GM19239 (cell line): ENCODE measurements at regions not wholly inside any gene's neighbourhood (a gene's known extent, or its start where the extent isn't known, plus 50 kb on each side); places are given as distances from the start of the nearest gene placed in this dataset.

Experiments
- DNase-seq: peaks from one replicate; pipeline ENCODE4 v3.0.0; 2011; ENCODE audit warnings: low spot score; ENCODE audit not compliant: insufficient read length
- FAIRE-seq: peaks from 2 replicates; lab custom pipeline; 2011; peaks lifted over from hg19 to GRCh38; lab: Jason Lieb, UNC

DNA sequence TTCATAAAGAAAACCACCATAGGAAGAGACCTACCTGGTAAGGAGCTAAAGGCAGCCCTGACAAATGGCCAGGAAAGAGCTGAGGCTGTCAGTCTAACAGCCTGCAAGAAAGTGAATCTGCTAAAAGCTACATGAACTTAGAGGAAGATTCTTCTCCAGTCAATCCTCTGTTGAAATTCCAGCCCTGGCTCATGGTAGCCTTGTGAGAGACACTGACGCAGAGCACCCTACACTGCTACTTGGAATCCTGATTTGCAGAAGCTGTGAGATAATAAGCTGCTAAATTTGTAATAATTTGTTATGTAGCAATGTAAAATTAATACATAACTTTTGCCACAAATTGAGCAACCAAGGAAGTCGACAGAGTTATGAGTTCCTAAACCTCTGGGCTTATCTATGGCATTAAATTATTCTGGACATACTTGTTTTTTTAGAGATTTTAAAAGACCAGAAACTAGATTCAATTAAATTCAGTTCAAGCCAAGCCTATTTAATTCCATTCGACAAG, 257.0 kb downstream of the ETNK1 start:
- DNase-seq (no peak), FAIRE-seq (no peak)

DNA sequence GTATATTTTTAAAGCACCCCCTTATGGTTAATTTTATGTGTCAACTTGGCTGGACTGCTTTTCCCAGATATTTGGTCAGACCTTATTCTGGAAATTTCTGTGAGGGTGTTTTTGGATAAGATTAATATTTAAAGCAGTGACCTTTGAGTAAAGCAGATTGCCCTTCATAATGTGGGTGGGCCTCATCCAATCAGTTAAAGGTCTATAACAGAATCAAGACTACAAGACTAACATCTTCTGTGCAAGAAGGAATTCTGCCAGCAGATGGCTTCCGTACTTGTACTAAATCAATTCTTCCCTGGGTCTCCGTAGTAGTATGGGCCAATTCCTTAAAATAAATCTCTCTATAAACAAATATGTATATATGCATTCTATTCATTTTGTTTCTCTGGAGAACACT, 257.6 kb downstream of the ETNK1 start:
- DNase-seq (no peak), FAIRE-seq (no peak)

DNA sequence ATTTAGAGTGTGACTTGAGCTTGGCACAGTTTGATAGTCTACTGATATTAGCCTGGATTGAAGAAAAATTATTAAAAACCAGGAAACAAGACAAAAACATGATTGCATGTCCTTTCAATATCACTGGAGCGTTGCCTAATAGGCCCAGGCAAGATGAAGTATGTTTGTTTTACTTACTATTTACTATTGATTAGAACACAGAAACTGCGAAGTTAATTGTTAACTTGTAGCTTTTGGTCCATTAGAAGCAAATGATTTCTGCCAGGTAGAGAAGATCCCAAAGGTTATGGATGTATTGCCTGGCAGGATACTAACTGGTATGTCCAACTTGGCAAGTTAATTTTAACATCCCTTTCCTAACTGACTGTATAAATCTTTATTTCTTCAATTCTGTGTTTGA, 268.9 kb downstream of the ETNK1 start:
- FAIRE-seq: no peak
- DNase-seq: no peak

DNA sequence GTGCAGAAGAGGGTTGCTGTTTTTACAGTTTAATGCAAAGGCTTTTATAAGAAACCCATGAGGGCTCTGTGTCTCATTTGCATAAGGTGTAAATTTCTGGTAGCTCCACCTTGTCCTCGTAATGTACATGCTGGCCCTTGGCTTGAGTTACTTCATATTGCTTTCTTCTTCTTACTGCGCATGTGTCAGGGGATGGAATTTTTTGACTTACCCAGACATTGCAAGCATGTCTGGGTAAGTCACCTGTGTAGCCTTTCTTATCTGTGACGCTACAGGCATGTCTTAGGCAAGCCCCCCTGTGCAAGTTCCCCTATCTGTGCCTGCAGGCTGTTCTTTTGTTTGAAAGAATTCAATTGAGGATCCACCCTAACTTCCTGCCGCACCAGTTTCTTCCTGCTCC, 274.2 kb downstream of the ETNK1 start:
- DNase-seq (no peak), FAIRE-seq (no peak)

DNA sequence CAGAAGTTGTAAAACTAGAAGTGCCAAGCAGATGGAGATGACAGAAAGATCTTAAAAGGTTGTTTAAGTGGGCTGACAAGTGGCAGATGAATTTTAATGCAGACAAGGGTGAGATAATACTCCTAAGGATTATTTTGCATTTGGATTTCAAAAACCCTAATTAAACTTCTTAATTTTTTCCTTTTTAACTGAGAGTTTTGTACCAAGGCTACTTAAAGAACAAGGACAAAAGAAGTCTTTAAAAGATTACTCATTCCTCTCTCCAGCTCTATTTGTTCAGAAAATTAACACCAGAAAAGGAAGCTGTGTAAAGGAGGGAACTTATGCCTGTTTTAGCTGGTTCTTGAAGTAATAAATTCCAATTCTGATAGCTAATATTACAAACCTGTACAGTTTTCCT, 275.4 kb downstream of the ETNK1 start:
- FAIRE-seq (no peak), DNase-seq (no peak)

DNA sequence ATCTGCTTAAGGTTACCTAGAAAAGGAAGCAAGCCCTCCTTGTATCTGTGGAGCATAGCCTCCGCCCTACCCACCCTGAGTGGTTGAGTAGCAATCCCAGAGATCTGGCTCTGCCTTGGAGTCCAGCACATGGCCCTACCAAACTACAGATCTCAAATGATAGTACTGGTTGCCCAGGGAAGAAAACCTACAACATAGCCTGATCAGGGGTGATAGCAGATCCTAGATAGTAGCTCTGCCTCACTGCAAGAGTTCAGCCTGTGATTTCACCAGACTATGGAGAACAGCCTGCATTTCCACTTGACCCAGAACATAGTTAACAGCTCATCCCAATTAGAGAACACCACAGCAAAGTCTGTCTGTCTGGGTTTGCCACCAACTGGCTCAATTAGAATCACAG, 279.5 kb downstream of the ETNK1 start:
- no peak for FAIRE-seq
- DNase-seq: no peak

DNA sequence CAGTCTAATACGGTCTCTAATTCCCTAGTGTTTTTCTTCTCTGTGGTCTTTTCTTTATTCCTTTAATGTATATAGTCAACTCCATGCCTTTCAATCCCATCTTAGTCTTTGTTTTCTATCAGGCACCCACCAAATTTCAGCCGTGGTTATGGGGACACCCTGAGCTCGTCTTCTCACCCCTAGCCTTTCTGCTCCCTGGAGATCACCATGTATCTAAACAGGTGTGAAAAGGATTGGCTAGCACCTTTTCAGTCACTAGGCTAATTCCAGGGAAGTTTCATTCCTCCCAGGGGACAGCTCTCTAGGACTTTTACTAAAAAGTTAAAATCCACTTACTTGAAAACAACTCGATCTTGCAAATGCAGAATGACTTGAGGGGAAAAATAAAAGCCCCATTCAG, 291.3 kb downstream of the ETNK1 start:
- DNase-seq (no peak), FAIRE-seq (no peak)

DNA sequence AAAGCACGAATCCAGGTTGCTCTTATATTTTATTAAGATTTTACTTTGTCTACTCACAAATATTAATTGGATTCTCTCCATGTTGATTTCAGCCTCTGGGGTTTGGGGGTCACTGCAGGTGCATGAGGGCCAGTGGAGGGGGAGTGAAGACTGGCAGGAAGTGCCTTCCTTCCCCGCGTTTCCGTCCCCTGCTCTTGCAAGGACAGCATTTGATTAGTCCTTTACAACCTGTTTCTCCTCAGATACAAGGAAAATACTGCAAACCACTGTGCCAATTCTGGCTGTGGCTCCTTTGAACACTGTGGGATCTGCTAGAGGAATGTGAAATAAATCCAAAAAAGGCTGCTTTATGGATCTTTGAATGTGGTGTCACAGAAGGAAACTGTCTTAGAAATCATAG, 291.8 kb downstream of the ETNK1 start:
- no peak for DNase-seq
- FAIRE-seq: no peak

DNA sequence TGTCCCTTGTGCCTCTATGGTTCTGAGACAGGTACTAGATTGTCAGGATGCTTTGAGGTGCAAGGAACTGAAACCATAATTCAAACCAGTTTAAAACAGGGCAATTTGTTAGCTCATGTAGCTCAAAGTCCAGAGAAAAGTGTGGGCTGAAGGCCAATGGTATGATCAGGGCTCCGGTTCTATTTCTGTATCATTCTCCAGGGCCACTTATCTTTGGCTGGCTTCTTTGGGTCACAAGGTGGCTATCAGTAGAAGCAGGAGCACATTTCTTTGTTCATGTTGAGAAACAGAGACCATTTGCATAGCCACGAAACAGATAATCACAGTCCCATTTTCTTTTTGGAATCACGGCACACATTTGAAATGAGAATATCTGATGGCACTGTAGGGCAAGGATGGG, 294.9 kb downstream of the ETNK1 start:
- FAIRE-seq (no peak), DNase-seq (no peak)

DNA sequence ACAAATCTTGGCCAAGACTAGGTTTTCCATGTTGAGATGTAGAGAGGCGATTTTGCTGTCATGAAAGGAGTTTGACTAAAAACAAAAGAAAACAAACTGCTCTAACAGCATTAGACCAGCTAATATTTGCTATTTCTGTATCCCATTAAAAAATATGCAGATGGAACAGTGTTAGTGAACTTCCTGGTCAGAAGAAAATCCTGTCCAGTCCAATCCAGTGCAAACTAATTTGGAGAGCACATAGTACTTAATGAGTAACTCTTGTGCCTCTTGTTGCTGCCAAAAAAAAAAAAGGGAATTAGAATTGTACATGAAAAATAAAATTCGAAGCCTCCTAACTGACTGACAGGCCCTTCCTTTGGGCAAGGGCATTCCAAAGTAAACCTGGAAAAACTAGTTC, 298.8 kb downstream of the ETNK1 start:
- FAIRE-seq: no peak
- DNase-seq: no peak

DNA sequence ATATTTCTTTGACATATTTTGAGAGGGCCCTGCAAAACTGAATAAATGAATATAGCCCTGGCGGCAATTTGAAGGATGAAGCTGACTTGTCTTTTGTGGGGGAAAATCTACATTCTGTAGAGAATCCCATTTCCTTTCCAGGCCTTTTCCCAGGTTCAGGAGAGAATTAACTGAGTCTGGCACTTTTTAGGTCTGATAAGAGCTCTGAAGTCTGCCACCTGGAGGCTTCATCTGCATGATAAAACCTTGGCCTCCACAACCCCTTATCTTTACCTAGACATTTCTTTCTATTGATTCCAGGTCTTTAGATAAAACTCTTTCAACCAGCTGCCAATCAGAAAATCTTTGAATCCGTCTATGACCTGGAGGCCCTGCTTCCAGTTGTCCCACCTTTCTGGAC, 299.4 kb downstream of the ETNK1 start:
- no peak for DNase-seq
- FAIRE-seq: no peak

DNA sequence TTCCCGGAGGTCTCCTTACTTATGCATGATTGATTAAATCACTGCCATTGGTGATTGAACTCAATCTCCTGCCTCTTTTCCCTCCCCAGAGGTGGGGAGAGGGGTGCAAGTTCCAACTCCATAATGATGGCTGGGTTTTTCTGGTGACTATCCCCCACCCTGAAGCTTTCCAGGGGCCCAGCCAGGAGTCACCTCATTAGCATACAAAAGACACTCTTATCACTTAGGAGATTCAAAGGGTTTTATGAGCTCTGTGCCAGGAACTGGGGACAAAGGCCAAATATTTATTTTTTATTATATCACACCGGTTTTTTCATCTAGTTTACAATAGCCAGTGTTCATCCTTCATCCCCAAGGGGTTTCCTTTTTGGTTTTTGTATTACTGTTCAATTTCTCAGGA, 300.7 kb downstream of the ETNK1 start:
- FAIRE-seq (no peak), DNase-seq (no peak)

DNA sequence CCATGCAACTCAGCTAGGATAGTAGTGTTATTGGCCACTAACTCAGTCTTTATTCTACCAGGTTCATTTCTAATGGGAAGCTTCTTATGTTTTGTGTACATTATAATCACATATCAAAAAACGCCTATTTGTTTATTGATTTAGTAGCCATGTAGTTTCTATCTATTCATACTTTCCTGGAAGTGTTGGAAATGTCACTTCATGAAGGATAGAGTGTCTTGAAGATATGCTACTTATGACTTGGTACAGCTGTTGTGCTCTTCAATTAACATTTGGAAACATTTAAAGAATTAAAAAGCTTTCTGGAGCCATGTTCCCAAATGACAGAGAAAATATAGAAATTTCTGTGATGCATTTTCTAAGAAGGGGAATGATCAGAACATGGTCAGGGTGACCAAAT, 307.5 kb downstream of the ETNK1 start:
- FAIRE-seq (no peak), DNase-seq (no peak)

DNA sequence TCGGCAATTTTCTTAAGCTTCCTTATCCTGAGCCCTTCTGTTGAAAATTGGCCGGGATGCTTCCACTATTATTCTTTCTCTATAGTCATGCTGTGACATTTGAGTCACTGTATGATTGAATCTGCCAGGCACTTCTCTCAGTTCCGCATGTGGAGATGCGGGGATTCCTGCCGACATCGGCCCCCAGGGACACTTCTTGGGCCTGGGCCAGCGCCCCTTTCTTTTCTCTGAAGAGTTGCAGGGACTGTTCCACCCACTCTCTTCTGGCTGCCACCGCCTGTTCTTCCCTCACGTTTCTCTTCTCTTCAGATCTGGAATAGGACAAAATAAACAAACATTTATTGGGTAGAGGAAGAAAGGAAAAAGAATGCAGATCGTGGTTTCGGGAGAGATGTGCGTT, 310.1 kb downstream of the ETNK1 start:
- no peak for FAIRE-seq
- DNase-seq: no peak

DNA sequence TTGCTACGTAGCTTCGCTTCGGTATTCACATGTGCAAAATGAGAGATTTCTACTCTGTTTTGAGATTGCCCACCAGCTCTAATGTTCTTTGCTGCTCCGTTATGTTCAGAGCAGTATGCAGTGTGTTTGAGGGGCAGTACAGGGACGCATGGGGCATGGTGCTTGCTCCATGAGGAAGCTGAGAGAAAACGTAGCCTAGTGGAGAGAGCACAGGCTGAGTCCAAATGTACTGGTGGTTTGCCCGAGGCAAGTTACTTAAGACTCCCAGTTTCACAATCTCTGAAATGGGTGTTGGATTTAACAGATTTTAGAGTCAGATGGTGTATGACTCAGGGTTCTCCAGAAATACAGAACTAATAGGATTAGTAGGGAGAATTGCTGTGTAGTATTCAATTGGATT, 310.5 kb downstream of the ETNK1 start:
- FAIRE-seq: no peak
- no peak for DNase-seq

DNA sequence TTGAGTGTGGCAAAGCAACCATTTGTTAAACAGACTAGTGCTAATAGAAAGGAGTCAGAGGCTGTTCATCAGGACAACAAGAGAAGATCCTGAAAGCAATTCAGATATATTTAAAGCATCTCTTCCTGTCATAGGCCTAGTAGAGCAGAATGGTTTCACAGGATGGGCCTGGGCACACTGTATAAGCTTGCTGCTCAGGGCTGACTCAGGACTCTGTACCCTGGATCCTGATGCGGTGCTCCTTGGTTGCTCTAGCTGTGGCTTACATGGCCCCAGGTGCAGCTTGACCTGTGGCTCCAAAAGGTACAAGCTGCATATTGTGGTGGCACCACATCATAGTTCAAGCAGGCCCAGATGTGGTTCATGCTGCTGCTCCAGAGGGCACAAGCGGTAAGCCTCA, 313.4 kb downstream of the ETNK1 start:
- DNase-seq: no peak
- no peak for FAIRE-seq

DNA sequence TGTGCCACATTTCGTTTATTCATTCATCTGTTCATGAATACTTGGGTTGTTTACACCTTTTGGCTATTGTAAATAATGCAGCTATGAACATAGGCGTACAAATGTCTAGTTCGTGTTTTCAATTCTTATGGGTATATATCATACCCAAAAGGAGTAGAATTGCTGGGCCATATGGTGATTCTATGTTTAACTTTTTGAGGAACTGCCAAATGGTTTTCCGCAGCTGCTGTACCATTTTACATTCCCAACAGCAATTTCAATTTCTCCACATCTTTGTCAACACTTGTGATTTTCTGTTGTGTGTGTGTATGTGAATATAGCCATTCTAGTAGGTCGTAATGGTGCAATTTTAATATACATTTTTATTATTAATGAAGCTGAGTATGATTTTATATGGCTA, 326.2 kb downstream of the ETNK1 start:
- DNase-seq (no peak), FAIRE-seq (no peak)

DNA sequence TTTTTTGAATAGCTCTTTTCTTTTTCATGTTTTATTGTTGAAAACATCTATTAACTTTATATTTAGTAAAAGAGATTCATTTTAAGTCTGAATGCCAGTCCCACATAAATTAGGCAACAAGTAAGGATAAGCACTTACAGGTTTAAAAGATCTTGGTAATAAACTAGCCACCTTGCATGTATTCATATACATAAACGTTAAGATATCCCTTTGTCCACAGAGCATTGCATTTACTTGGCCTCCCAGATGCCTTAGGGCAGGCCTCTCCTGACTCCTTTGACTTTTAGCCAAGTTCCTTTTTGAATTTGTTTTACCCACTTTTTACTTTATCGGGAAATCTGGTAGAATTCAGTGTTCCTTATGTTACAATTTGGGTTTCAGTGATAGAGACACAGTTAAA, 331.7 kb downstream of the ETNK1 start:
- FAIRE-seq (no peak), DNase-seq (no peak)

DNA sequence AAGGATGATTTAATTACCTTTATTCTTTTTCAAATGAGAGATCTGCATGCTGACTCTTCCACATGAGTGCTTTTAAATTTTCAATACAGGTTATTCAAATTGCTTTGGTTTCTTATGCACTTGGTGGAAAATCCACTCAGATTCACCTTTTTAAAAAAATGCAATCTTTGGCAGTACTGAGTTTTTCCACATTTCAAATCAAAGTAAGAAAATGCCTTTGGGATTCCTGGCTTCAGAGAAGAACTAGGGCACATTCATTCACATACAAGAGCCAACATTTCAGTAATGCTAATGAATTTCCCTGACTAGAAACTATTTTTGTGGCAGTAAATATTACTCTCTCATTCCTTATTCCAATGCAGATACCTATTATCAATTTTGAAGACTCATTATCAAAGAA, 342.2 kb downstream of the ETNK1 start:
- DNase-seq (no peak), FAIRE-seq (no peak)

DNA sequence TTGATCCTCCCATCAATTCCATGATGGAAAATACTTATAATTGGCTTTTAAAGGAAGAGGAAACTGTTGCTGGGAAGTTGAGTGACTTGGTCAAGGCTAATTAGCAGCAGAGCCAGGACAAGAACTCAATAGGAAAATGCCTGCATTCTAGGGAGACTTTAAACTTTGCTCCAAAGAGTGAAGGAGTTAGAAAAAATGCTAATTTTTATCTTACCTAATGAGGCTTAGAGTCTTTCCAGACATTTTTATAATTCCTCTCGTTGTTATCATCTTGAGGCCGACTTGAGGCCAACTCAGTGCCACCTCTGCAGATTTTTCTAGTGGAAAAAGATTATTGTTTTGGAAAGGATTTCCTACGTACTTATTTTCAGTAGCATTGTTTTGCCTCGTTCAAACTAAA, 344.6 kb downstream of the ETNK1 start:
- no peak for DNase-seq

DNA sequence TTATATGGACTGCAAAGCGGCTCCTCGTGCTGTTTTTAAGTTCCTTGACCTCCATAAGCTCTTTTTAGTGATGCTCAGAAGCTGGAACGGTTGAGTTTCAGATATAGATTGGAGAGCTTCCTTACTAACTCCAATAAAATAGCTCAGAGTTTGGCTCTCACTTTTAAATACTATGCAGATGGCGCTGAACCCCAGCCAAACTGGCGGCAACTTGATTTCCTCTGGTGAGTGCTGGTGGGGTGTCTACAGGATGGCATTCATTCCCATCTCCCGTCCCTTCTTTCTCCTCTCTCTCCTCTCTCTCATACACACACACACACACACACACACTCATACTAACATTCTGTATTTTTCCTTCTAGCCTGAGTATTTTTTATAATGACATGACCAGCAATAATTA, 346.3 kb downstream of the ETNK1 start:
- no peak for FAIRE-seq

More for the DNA sequence above, 344.6 kb downstream of the ETNK1 start:
- no peak for FAIRE-seq

DNA sequence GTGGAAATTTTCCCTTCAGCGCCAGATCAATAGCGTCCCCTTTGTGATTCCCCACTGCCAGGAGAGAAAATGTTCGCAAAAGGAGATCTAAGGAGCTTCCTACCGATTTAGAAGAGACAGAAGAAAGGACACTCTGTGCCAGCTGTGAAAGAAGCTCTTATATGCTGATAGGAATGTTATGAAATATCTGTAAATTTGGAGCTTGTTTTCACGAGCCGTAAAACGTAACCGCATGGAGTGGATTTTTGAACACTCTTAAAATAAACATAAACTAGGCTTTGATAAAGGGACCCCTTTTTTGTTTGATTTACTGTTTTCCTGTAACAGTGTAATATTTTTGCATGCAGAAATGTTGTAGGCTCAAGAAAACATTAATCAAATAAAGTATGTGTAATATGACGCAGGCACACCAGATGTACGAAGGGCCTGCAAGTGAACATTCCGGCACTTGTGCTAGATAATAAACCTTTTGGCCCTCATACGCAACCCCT, 346.8 kb downstream of the ETNK1 start:
- no peak for FAIRE-seq
- DNase-seq: no peak

More for the DNA sequence above, 346.3 kb downstream of the ETNK1 start:
- DNase-seq: no peak

DNA sequence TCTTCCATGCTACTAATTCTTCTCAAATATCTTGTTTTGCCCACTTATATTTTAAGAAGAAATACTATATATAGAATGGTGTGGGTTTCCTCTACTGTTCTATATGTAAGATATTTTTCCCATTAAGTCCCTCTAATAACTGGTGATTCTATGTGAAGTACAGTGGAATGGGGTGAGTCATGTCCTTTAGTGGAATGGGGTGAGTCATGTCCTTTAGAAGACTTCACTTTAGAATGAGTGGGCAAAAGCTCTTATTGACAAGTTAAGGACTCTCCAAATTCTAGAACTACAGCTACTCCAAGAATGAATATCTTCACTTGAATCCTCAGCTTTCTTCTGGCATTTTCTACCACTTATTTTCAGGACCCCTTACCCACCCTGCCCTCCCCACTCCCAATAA, 349.9 kb downstream of the ETNK1 start:
- no peak for DNase-seq
- FAIRE-seq: no peak
